SK-N-SH (cell line): ENCODE measurements at regions not wholly inside any gene's neighbourhood (a gene's known extent, or its start where the extent isn't known, plus 50 kb on each side); places are given as distances from the start of the nearest gene placed in this dataset.

ENCODE experiments used
- CTCF ChIA-PET: fragments of 300-600, 350-600 bp; formaldehyde crosslinking; extraction: SDS; loops from one replicate; lab custom pipeline; 2021; lab: Yijun Ruan, JAX
- POLR2A ChIA-PET: fragments of 350-600 bp; sonication (Branson Sonifier 250); formaldehyde crosslinking; extraction: SDS; loops from one replicate; lab custom pipeline; 2020; ENCODE audit warnings: antibody characterized with exemption, inconsistent platforms; lab: Yijun Ruan, JAX
- DNase-seq: peaks from one replicate; pipeline ENCODE4 v3.0.0; 2012
- H2AFZ ChIP-seq: fragments of 200-600 bp; sonication (generic); 2 replicates; pipeline ENCODE4 v1.8.1; 2016; ENCODE audit warnings: antibody characterized with exemption, mild to moderate bottlenecking, low read depth
- H3F3A ChIP-seq: fragments of 200-600 bp; sonication (generic); replicated peaks from 2 replicates; pipeline ENCODE3; 2016; ENCODE audit warnings: antibody characterized with exemption, mild to moderate bottlenecking; ENCODE audit not compliant: insufficient read depth
- H3K27ac ChIP-seq, 2 experiments: fragments of 200-500 bp in 1 of 2; fragments of 200-600 bp in 1 of 2; sonication (Bioruptor generic) in 1 of 2; sonication (generic), shearing (Covaris generic) in 1 of 2; 2 replicates each; pipeline versions ENCODE4 v1.5.1 to v1.6.1; 2014 to 2016; ENCODE audit warnings: low read depth in 2 of 2, inconsistent platforms in 1 of 2, low read length in 1 of 2, mild to moderate bottlenecking in 1 of 2, mixed read lengths in 1 of 2
- H3K27me3 ChIP-seq: fragments of 200-600 bp; sonication (generic), shearing (Covaris generic); 2 replicates; pipeline ENCODE4 v1.6.1; 2016; ENCODE audit warnings: mixed run types; ENCODE audit not compliant: insufficient read depth
- H3K36me3 ChIP-seq, 2 experiments: fragments of 200-500 bp in 1 of 2; fragments of 200-600 bp in 1 of 2; sonication (Bioruptor generic) in 1 of 2; sonication (generic) in 1 of 2; replicated peaks in 1 of 2; 2 replicates each; pipeline versions ENCODE3 to v1.5.1; 2014 to 2016; ENCODE audit warnings: low read length in 1 of 2, mild to moderate bottlenecking in 1 of 2; ENCODE audit not compliant: insufficient read depth in 2 of 2, control insufficient read depth in 1 of 2
- H3K4me1 ChIP-seq, 2 experiments: fragments of 200-500 bp in 1 of 2; fragments of 200-600 bp in 1 of 2; sonication (Bioruptor generic) in 1 of 2; sonication (generic), shearing (Covaris generic) in 1 of 2; 2 replicates each; pipeline versions ENCODE4 v1.5.1 to v1.6.1; 2014 to 2016; ENCODE audit warnings: low read depth in 1 of 2, low read length in 1 of 2, mixed run types in 1 of 2; ENCODE audit not compliant: insufficient read depth in 2 of 2, control insufficient read depth in 1 of 2
- H3K4me2 ChIP-seq: fragments of 200-600 bp; sonication (generic), shearing (Covaris generic); 2 replicates; pipeline ENCODE4 v1.6.1; 2017; ENCODE audit warnings: mixed run types
- H3K4me3 ChIP-seq, 2 experiments: fragments of 200-500 bp in 1 of 2; fragments of 200-600 bp in 1 of 2; sonication (Bioruptor generic) in 1 of 2; sonication (generic), shearing (Covaris generic) in 1 of 2; 2 replicates each; pipeline versions ENCODE4 v1.5.1 to v1.8.1; 2014 to 2016; ENCODE audit warnings: low read depth in 2 of 2, inconsistent platforms in 1 of 2, low read length in 1 of 2, mild to moderate bottlenecking in 1 of 2, mixed read lengths in 1 of 2, moderate library complexity in 1 of 2
- H3K79me2 ChIP-seq: fragments of 200-600 bp; sonication (generic); 2 replicates; pipeline ENCODE4 v1.8.1; 2017; ENCODE audit warnings: mild to moderate bottlenecking; ENCODE audit not compliant: insufficient read depth
- H3K9ac ChIP-seq: fragments of 200-600 bp; sonication (generic); 2 replicates; pipeline ENCODE4 v1.6.1; 2017; ENCODE audit warnings: mixed run types
- H3K9me2 ChIP-seq: fragments of 200-600 bp; sonication (generic); 2 replicates; pipeline ENCODE4 v1.6.1; 2017; ENCODE audit warnings: mixed run types
- H3K9me3 ChIP-seq: fragments of 200-600 bp; sonication (generic); 2 replicates; pipeline ENCODE4 v1.6.1; 2017; ENCODE audit warnings: mixed run types, mild to moderate bottlenecking, moderate library complexity
- H4K20me1 ChIP-seq: fragments of 200-600 bp; sonication (generic); 2 replicates; pipeline ENCODE4 v1.6.1; 2017; ENCODE audit warnings: mild to moderate bottlenecking, mixed run types; ENCODE audit not compliant: insufficient read depth
- CHD2 ChIP-seq: fragments of 150-350 bp; IDR thresholded peaks from 2 replicates; pipeline ENCODE4 v1.6.1; 2018; ENCODE audit warnings: low read length; ENCODE audit not compliant: partially characterized antibody
- EZH2phosphoT487 ChIP-seq: fragments of 200-600 bp; sonication (generic); IDR thresholded peaks from 2 replicates; pipeline ENCODE4 v1.6.1; 2017; ENCODE audit warnings: low read depth, mixed run types, mild to moderate bottlenecking, antibody characterized with exemption, moderate library complexity, borderline replicate concordance
- FOSL2 ChIP-seq: IDR thresholded peaks from 2 replicates; pipeline ENCODE4 v1.4.0; 2012; ENCODE audit warnings: low read depth, mild to moderate bottlenecking, moderate library complexity, borderline replicate concordance
- GATA2 ChIP-seq: sonication (generic); formaldehyde crosslinking; IDR thresholded peaks from 2 replicates; pipeline ENCODE4 v1.5.0; 2020; ENCODE audit warnings: mild to moderate bottlenecking, missing genetic modification reagents
- NRF1 ChIP-seq: IDR thresholded peaks from 2 replicates; pipeline ENCODE4 v1.6.1; 2012; ENCODE audit warnings: low read depth, mild to moderate bottlenecking, low read length
- PBX3 ChIP-seq: IDR thresholded peaks from 2 replicates; pipeline ENCODE4; 2012
- RXRA ChIP-seq: IDR thresholded peaks from 2 replicates; pipeline ENCODE4 v1.4.0; 2012; ENCODE audit warnings: low read depth, mild to moderate bottlenecking, borderline replicate concordance
- TCF12 ChIP-seq: IDR thresholded peaks from 2 replicates; pipeline ENCODE4 v1.4.0; 2012
- USF2 ChIP-seq: fragments of 150-350 bp; IDR thresholded peaks from 2 replicates; pipeline ENCODE4 v1.6.1; 2017; ENCODE audit warnings: antibody characterized with exemption, low read length, low read depth, borderline replicate concordance
- YY1 ChIP-seq: IDR thresholded peaks from 2 replicates; pipeline ENCODE4 v1.4.0; 2012; ENCODE audit warnings: low read depth, mild to moderate bottlenecking
- ZBTB33 ChIP-seq: IDR thresholded peaks from 2 replicates; pipeline ENCODE4 v1.4.0; 2012; ENCODE audit warnings: low read depth, borderline replicate concordance
- WGBS: methylation state at CpG from one replicate; pipeline ENCODE4 v1.1.6; 2017; ENCODE audit warnings: low lambda C conversion rate; 5-methylcytosine and 5-hydroxymethylcytosine counted together
- TF ChIP-seq, protein P1 (sequence below): fragments of 200-600 bp; sonication (generic); IDR thresholded peaks from 2 replicates; pipeline ENCODE4 v1.6.1; 2017; ENCODE audit warnings: antibody characterized with exemption, mild to moderate bottlenecking, moderate library complexity

DNA sequence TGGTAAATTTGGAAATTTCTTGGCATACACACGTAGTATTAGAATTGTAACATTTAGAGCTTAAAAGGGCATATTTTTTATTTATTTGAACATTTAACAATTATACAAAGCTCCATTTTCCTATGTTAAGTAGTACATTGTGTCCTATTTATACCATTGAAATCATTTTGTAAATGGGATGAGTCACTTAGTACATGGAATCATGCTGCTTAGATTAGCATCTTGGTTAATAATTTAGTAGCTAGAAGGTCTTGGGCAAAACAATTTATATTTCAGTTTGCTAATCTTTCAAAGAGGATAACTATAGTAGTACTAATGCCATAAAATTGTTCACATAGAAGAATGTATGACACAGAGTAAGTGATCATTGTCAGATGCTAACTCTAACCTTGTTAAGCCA lies 450.1 kb upstream of the LUZP2 start:
- H3K9me2 ChIP-seq = no peaks in the 10 kb centered on the region
- H3K79me2 ChIP-seq = no peaks in the 10 kb centered on the region
- no peak for DNase-seq
- no peak overlapping the region for H3K9ac ChIP-seq
- H3K36me3 ChIP-seq = no peaks in the 10 kb centered on the region
- H3K4me1 ChIP-seq = no peaks in the 10 kb centered on the region; a peak in 1 of 4 replicates
- no peak overlapping the region for H3K27ac ChIP-seq
- 37% methylated on average over 1 of the region's 1 CpG for WGBS
- H3K4me3 ChIP-seq = no peak overlapping the region
- ChIA-PET POLR2A (no interaction called here), CTCF (no interaction called here)
- no peaks in the 10 kb centered on the region for H3K27me3 ChIP-seq
- no peak overlapping the region for H2AFZ ChIP-seq
- no peaks in the 10 kb centered on the region for H3K9me3 ChIP-seq
- H3K4me2 ChIP-seq = no peak overlapping the region
- no peaks in the 10 kb centered on the region for H3F3A ChIP-seq
- H4K20me1 ChIP-seq = no peaks in the 10 kb centered on the region
- TF ChIP-seq GATA2 (CRISPR knock-in tag) (no peak), PBX3 (no peak), YY1 (no peak), CHD2 (no peak), ZBTB33 (no peak), TCF12 (no peak), NRF1 (no peak), FOSL2 (no peak)

GRCh38 chr11:24056051-24056450 lies 440.8 kb upstream of the LUZP2 start:
- no peak overlapping the region for H3K4me2 ChIP-seq
- ChIA-PET POLR2A (no interaction called here), CTCF (interaction anchor here (0.8 to 1.4 kb wide), 2 partner anchors 13 to 27 kb away, joined by 4 read pairs; no protein-coding TSS in a partner anchor)
- H4K20me1 ChIP-seq = no peaks in the 10 kb centered on the region
- H3K4me3 ChIP-seq = no peak overlapping the region
- no peak overlapping the region for H2AFZ ChIP-seq
- no peaks in the 10 kb centered on the region for H3K36me3 ChIP-seq
- TF ChIP-seq USF2 (no peak), GATA2 (CRISPR knock-in tag) (no peak), EZH2phosphoT487 (no peak), NRF1 (no peak), RXRA (no peak)
- TF ChIP-seq, protein P1, sequence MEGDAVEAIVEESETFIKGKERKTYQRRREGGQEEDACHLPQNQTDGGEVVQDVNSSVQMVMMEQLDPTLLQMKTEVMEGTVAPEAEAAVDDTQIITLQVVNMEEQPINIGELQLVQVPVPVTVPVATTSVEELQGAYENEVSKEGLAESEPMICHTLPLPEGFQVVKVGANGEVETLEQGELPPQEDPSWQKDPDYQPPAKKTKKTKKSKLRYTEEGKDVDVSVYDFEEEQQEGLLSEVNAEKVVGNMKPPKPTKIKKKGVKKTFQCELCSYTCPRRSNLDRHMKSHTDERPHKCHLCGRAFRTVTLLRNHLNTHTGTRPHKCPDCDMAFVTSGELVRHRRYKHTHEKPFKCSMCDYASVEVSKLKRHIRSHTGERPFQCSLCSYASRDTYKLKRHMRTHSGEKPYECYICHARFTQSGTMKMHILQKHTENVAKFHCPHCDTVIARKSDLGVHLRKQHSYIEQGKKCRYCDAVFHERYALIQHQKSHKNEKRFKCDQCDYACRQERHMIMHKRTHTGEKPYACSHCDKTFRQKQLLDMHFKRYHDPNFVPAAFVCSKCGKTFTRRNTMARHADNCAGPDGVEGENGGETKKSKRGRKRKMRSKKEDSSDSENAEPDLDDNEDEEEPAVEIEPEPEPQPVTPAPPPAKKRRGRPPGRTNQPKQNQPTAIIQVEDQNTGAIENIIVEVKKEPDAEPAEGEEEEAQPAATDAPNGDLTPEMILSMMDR = no peak
- TF ChIP-seq, all 33 proteins: peak for 0
- H3F3A ChIP-seq = no peaks in the 10 kb centered on the region
- H3K9ac ChIP-seq = no peak overlapping the region
- no peaks in the 10 kb centered on the region for H3K79me2 ChIP-seq
- H3K4me1 ChIP-seq = no peaks in the 10 kb centered on the region
- H3K27me3 ChIP-seq = no peaks in the 10 kb centered on the region
- no peaks in the 10 kb centered on the region for H3K9me2 ChIP-seq
- no peak overlapping the region for H3K27ac ChIP-seq
- H3K9me3 ChIP-seq = no peaks in the 10 kb centered on the region
- no peak for DNase-seq
